Globus pallidus (tissue), 1 donor: ENCODE measurements at regions not wholly inside any gene's neighbourhood (a gene's known extent, or its start where the extent isn't known, plus 50 kb on each side); places are given as distances from the start of the nearest gene placed in this dataset.

ENCODE experiments used
- DNase-seq: peaks from one replicate; pipeline ENCODE4 v3.0.0-alpha.2; 2015; ENCODE audit warnings: low spot score

- DNase-seq: no peak
Observed at GRCh38 chr2:2765176-2765800, 434.2 kb upstream of the MYT1L start.

GRCh38 chr2:2764739-2765138 lies 433.7 kb upstream of the MYT1L start:
- no peak for DNase-seq

- peak; percentile 45 for DNase-seq
Observed at GRCh38 chr2:2764001-2764355, 432.9 kb upstream of the MYT1L start.

- DNase-seq: no peak
Observed at GRCh38 chr2:2763351-2764000, 432.4 kb upstream of the MYT1L start.

GRCh38 chr2:2762913-2763312 lies 431.8 kb upstream of the MYT1L start:
- peak; percentile 18 for DNase-seq

GRCh38 chr2:2762166-2762908 lies 431.3 kb upstream of the MYT1L start:
- DNase-seq: no peak

- DNase-seq: no peak
Observed at GRCh38 chr2:2758793-2759367, 427.8 kb upstream of the MYT1L start.

GRCh38 chr2:2757764-2758163 lies 426.7 kb upstream of the MYT1L start:
- DNase-seq: no peak

- no peak for DNase-seq
Observed at GRCh38 chr2:2756886-2757285, 425.8 kb upstream of the MYT1L start.

- DNase-seq: no peak
Observed at GRCh38 chr2:2755990-2756389, 424.9 kb upstream of the MYT1L start.

GRCh38 chr2:2754940-2755339 lies 423.9 kb upstream of the MYT1L start:
- no peak for DNase-seq

- no peak for DNase-seq
Observed at GRCh38 chr2:2751715-2752315, 420.7 kb upstream of the MYT1L start.

- DNase-seq: no peak
Observed at GRCh38 chr2:2750867-2751714, 420.0 kb upstream of the MYT1L start.

- no peak for DNase-seq
Observed at GRCh38 chr2:2749206-2749598, 418.1 kb upstream of the MYT1L start.

- no peak for DNase-seq
Observed at GRCh38 chr2:2748399-2749205, 417.5 kb upstream of the MYT1L start.

- no peak for DNase-seq
Observed at GRCh38 chr2:2747797-2748301, 416.8 kb upstream of the MYT1L start.

- no peak for DNase-seq
Observed at GRCh38 chr2:2746731-2747130, 415.7 kb upstream of the MYT1L start.

- DNase-seq: no peak
Observed at GRCh38 chr2:2744958-2745715, 414.1 kb upstream of the MYT1L start.

- DNase-seq: no peak
Observed at GRCh38 chr2:2744107-2744506, 413.0 kb upstream of the MYT1L start.

- DNase-seq: peak; percentile 58
Observed at GRCh38 chr2:2743164-2743571, 412.1 kb upstream of the MYT1L start.
